ENCODE measurements at regions not wholly inside any gene's neighbourhood (a gene's known extent, or its start where the extent isn't known, plus 50 kb on each side); places are given as distances from the start of the nearest gene placed in this dataset.

GRCh38 chr1:109819906-109820305 is 56.2 kb upstream of the EPS8L3 start:
- no peak for DNase-seq (ENCODE audit: extremely low spot score)
- ChIA-PET POLR2A (no interaction called here), CTCF (no interaction called here)
- no peak for TF ChIP-seq NFRKB (IDR thresholded peaks at IDR 0.05)
- TF ChIP-seq LEF1 (IDR thresholded peaks at IDR 0.05; ENCODE audit: borderline replicate concordance) = no peak
- TF ChIP-seq SP1 (IDR thresholded peaks at IDR 0.05) = no peak
- TF ChIP-seq PKNOX1 (IDR thresholded peaks at IDR 0.05) = no peak
- TF ChIP-seq ARNT (IDR thresholded peaks at IDR 0.05) = no peak
- no peak for TF ChIP-seq ELF4 (IDR thresholded peaks at IDR 0.05)
- no peak for TF ChIP-seq CTBP1 (IDR thresholded peaks at IDR 0.05; ENCODE audit: borderline replicate concordance)
- no peak for TF ChIP-seq SUZ12 (IDR thresholded peaks at IDR 0.05)
- TF ChIP-seq TARDBP (IDR thresholded peaks at IDR 0.05) = no peak
- no peak for TF ChIP-seq HDGF (IDR thresholded peaks at IDR 0.05; ENCODE audit: borderline replicate concordance)
- TF ChIP-seq L3MBTL2 (conservative IDR thresholded peaks at IDR 0.05) = no peak
- TF ChIP-seq FOXM1 (IDR thresholded peaks at IDR 0.05; ENCODE audit: borderline replicate concordance) = no peak
- no peak for TF ChIP-seq FOXA1 (IDR thresholded peaks at IDR 0.05)
- TF ChIP-seq ZNF384 (IDR thresholded peaks at IDR 0.05) = no peak
- no peak for TF ChIP-seq FOXK2 (IDR thresholded peaks at IDR 0.05)
- no peak for TF ChIP-seq BHLHE40 (IDR thresholded peaks at IDR 0.05; ENCODE audit: borderline replicate concordance)

- ChIA-PET CTCF (no interaction called here), POLR2A (no interaction called here)
- TF ChIP-seq FOXA1 (IDR thresholded peaks at IDR 0.05) (no peak), ARNT (IDR thresholded peaks at IDR 0.05) (no peak), L3MBTL2 (conservative IDR thresholded peaks at IDR 0.05) (no peak), ZNF384 (IDR thresholded peaks at IDR 0.05) (no peak), ELF4 (IDR thresholded peaks at IDR 0.05) (no peak), PKNOX1 (IDR thresholded peaks at IDR 0.05) (no peak), SUZ12 (IDR thresholded peaks at IDR 0.05) (no peak), CTBP1 (IDR thresholded peaks at IDR 0.05; ENCODE audit: borderline replicate concordance) (no peak), LEF1 (IDR thresholded peaks at IDR 0.05; ENCODE audit: borderline replicate concordance) (no peak), NFRKB (IDR thresholded peaks at IDR 0.05) (no peak), HDGF (IDR thresholded peaks at IDR 0.05; ENCODE audit: borderline replicate concordance) (no peak), TARDBP (IDR thresholded peaks at IDR 0.05) (no peak), FOXM1 (IDR thresholded peaks at IDR 0.05; ENCODE audit: borderline replicate concordance) (no peak)
- no peak for DNase-seq (ENCODE audit: extremely low spot score)
These were observed 55.5 kb upstream of the EPS8L3 start for GRCh38 chr1:109818988-109819764.

- CTCF ChIA-PET = interaction anchor here (0.6 kb wide), 1 partner anchor 41 kb away, joined by 3 read pairs; no protein-coding TSS in a partner anchor
- TF ChIP-seq FOXA1 (IDR thresholded peaks at IDR 0.05) = no peak
- TF ChIP-seq FOXM1 (IDR thresholded peaks at IDR 0.05; ENCODE audit: borderline replicate concordance) = no peak
- no peak for TF ChIP-seq ZNF384 (IDR thresholded peaks at IDR 0.05)
- TF ChIP-seq SP1 (IDR thresholded peaks at IDR 0.05) = no peak
- no peak for TF ChIP-seq TARDBP (IDR thresholded peaks at IDR 0.05)
- DNase-seq (ENCODE audit: extremely low spot score) = no peak
- POLR2A ChIA-PET = no interaction called here
These were observed 54.7 kb upstream of the EPS8L3 start for GRCh38 chr1:109818271-109818987.

- ChIA-PET CTCF (interaction anchor here (0.6 kb wide), 1 partner anchor 41 kb away, joined by 3 read pairs; no protein-coding TSS in a partner anchor), POLR2A (no interaction called here)
- TF ChIP-seq ELF4 (IDR thresholded peaks at IDR 0.05) (no peak), FOXK2 (IDR thresholded peaks at IDR 0.05) (no peak), FOXA1 (IDR thresholded peaks at IDR 0.05) (no peak), ARNT (IDR thresholded peaks at IDR 0.05) (no peak), CTBP1 (IDR thresholded peaks at IDR 0.05; ENCODE audit: borderline replicate concordance) (no peak), PKNOX1 (IDR thresholded peaks at IDR 0.05) (no peak), HDGF (IDR thresholded peaks at IDR 0.05; ENCODE audit: borderline replicate concordance) (no peak), LEF1 (IDR thresholded peaks at IDR 0.05; ENCODE audit: borderline replicate concordance) (no peak), L3MBTL2 (conservative IDR thresholded peaks at IDR 0.05) (no peak), NFRKB (IDR thresholded peaks at IDR 0.05) (no peak), BHLHE40 (IDR thresholded peaks at IDR 0.05; ENCODE audit: borderline replicate concordance) (no peak)
- DNase-seq (ENCODE audit: extremely low spot score) = no peak
These were observed 54.2 kb upstream of the EPS8L3 start for GRCh38 chr1:109817881-109818270.

GRCh38 chr1:109816975-109817535 is 53.3 kb upstream of the EPS8L3 start:
- ChIA-PET POLR2A (no interaction called here), CTCF (no interaction called here)
- DNase-seq (ENCODE audit: extremely low spot score) = no peak
- TF ChIP-seq FOXA1 (IDR thresholded peaks at IDR 0.05) = no peak
- TF ChIP-seq FOXK2 (IDR thresholded peaks at IDR 0.05) = no peak
- no peak for TF ChIP-seq HDGF (IDR thresholded peaks at IDR 0.05; ENCODE audit: borderline replicate concordance)
- no peak for TF ChIP-seq NFRKB (IDR thresholded peaks at IDR 0.05)
- no peak for TF ChIP-seq BHLHE40 (IDR thresholded peaks at IDR 0.05; ENCODE audit: borderline replicate concordance)
- no peak for TF ChIP-seq L3MBTL2 (conservative IDR thresholded peaks at IDR 0.05)
- no peak for TF ChIP-seq SP1 (IDR thresholded peaks at IDR 0.05)
- TF ChIP-seq ARNT (IDR thresholded peaks at IDR 0.05) = no peak
- TF ChIP-seq TARDBP (IDR thresholded peaks at IDR 0.05) = no peak
- no peak for TF ChIP-seq FOXM1 (IDR thresholded peaks at IDR 0.05; ENCODE audit: borderline replicate concordance)

All from HEK293T (cell line).